Fibroblast of lung (primary cell): ENCODE measurements at regions not wholly inside any gene's neighbourhood (a gene's known extent, or its start where the extent isn't known, plus 50 kb on each side); places are given as distances from the start of the nearest gene placed in this dataset.

Experiments used
- DNase-seq, 2 donors: peaks; one replicate each; pipeline versions ENCODE4 v3.0.0 to v3.0.0-alpha.2; 2010; ENCODE audit warnings: low read depth in 2 of 2
- H2AFZ ChIP-seq: 2 replicates; pipeline ENCODE4 v1.5.1; 2012; ENCODE audit warnings: low read length, control low read depth, inconsistent platforms
- H3K27ac ChIP-seq: 2 replicates; pipeline ENCODE4 v1.5.1; 2011; ENCODE audit warnings: low read length, control low read depth; ENCODE audit not compliant: insufficient read depth
- H3K27me3 ChIP-seq: 2 replicates; pipeline ENCODE4 v1.5.1; 2011; ENCODE audit warnings: mild to moderate bottlenecking, low read length; ENCODE audit not compliant: control insufficient read depth, insufficient read depth
- H3K36me3 ChIP-seq: 2 replicates; pipeline ENCODE4 v1.5.1; 2011; ENCODE audit warnings: low read length; ENCODE audit not compliant: control insufficient read depth, insufficient read depth
- H3K4me1 ChIP-seq: 2 replicates; pipeline ENCODE4 v1.5.1; 2011; ENCODE audit warnings: low read length; ENCODE audit not compliant: control insufficient read depth, insufficient read depth; ENCODE audit errors: extremely low read depth
- H3K4me2 ChIP-seq: 2 replicates; pipeline ENCODE4 v1.5.1; 2011; ENCODE audit warnings: low read length, control low read depth; ENCODE audit not compliant: insufficient read depth; ENCODE audit errors: extremely low read depth
- H3K4me3 ChIP-seq, 4 experiments: fragments of 200-600 bp in 1 of 4; sonication (generic) in 1 of 4; replicated peaks in 1 of 4; 2 replicates each; pipeline ENCODE4 v1.5.1; 2011 to 2016; ENCODE audit warnings: low read length in 4 of 4, low read depth in 3 of 4, mild to moderate bottlenecking in 3 of 4, control low read depth in 2 of 4, inconsistent platforms in 1 of 4, mixed read lengths in 1 of 4; ENCODE audit not compliant: insufficient read depth in 1 of 4; ENCODE audit errors: control extremely low read depth in 1 of 4
- H3K79me2 ChIP-seq: 2 replicates; pipeline ENCODE4 v1.5.1; 2012; ENCODE audit warnings: mild to moderate bottlenecking, low read length, inconsistent platforms; ENCODE audit not compliant: control insufficient read depth, insufficient read depth
- H3K9ac ChIP-seq: 2 replicates; pipeline ENCODE4 v1.5.1; 2011; ENCODE audit warnings: mild to moderate bottlenecking, low read length, control low read depth; ENCODE audit not compliant: insufficient read depth
- H3K9me3 ChIP-seq: 2 replicates; pipeline ENCODE4 v1.5.1; 2012; ENCODE audit warnings: low read depth, low read length; ENCODE audit not compliant: control insufficient read depth, insufficient read depth
- H4K20me1 ChIP-seq: 2 replicates; pipeline ENCODE4 v1.5.1; 2011; ENCODE audit warnings: low read length; ENCODE audit not compliant: control insufficient read depth, insufficient read depth; ENCODE audit errors: extremely low read depth
- CTCF ChIP-seq, 2 donors: IDR thresholded peaks in 1 of 2; conservative IDR thresholded peaks in 1 of 2; 1 replicate in 1 of 2; 2 replicates in 1 of 2; pipeline ENCODE4 v1.5.1; 2011 to 2012; ENCODE audit warnings: low read length in 2 of 2, control low read depth in 1 of 2, inconsistent platforms in 1 of 2, low read depth in 1 of 2, mild to moderate bottlenecking in 1 of 2
- EZH2 ChIP-seq: IDR thresholded peaks from 2 replicates; pipeline ENCODE4 v1.5.1; 2012; ENCODE audit warnings: low read length, control low read depth, mild to moderate bottlenecking; ENCODE audit errors: missing control alignments

DNA sequence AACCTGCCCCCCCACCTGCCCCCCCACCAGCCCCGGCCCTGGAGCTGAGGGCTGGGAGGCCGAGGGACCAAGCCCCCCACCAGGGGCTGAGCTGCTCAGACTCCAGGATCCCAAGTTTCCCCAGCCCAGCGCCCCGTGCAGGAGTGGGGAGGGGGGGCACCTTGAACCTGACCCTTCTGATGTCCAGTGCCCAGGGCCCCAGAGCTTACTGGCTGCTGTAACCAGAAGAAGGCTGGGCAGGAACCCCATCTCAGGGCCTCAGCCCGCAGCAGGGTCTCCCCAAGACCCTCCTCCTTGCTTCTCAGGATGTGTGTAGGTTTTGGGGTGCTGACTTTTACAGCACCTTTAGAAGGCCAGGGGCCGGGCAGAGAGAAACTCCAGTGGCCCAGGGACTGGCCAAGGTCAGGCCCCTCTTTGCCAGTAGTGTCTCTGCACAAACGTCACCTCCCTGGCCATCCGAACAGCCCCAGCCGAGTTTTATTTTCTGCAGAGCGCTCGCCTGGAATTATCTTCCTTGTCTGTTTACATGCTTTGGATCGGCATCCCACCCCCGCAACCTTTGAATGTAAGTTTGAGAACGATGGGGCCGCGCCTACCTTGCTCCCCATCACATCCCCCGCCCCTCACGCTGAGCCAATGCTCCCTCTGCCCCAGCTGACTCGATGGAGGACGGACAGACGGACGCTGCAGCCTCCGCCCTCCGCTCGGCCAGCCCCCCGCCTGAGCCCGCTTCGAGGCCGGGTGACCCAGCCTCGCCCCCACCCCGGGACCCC, 70.1 kb upstream of the CASZ1 start:
- peaks cover 15% of the 10 kb centered on the region for H3K27me3 ChIP-seq
- no peaks in the 10 kb centered on the region for H3K9me3 ChIP-seq
- no peaks in the 10 kb centered on the region for H3K36me3 ChIP-seq
- no peaks in the 10 kb centered on the region for H4K20me1 ChIP-seq
- peak in 1 of 2 donors; percentile 44 for DNase-seq
- H3K27ac ChIP-seq = no peak overlapping the region
- peak overlapping the region; percentile 30 to 40 (median 32) for H3K4me3 ChIP-seq
- peak overlapping the region; percentile 14 for H2AFZ ChIP-seq
- TF ChIP-seq CTCF (conservative IDR thresholded peaks at IDR 0.05 in 1 of 2, IDR thresholded peaks at IDR 0.05 in 1 of 2; ENCODE audit: low read depth in 1 of 2, low read length in 2 of 2) (no peak), EZH2 (no peak)
- no peaks in the 10 kb centered on the region for H3K79me2 ChIP-seq
- no peak overlapping the region for H3K9ac ChIP-seq
- H3K4me1 ChIP-seq = no peaks in the 10 kb centered on the region
- peak overlapping the region; percentile 85 for H3K4me2 ChIP-seq

DNA sequence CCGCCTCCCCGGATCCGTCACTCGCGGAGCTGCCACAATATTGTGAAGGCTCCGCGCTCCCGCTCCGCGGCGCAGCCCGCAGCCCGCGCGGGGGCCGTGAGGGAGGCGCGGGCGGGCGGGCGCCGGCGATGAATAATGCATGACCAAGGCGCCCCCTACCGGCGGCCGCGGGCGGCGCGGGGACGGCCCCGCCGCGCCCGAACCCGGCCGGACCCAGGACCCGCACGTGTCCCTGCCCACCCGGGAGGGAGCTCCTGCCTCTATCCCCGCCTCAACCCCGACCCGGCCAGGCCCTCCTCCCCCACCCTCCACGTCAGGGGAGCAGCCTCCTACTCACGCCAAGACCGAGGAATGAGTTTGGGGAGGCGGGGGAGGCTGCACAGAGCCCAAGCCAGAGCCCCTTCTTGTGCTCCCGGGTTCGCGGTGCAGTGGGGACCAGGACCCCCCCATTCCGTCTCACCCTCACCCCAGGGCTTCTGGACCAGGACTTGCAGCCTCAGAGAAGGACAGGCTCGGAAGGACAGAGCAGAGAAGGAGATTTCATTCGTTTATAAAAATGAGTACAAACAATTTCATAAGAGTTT, 70.8 kb upstream of the CASZ1 start:
- DNase-seq = peak; percentile 10 to 31
- TF ChIP-seq CTCF (conservative IDR thresholded peaks at IDR 0.05 in 1 of 2, IDR thresholded peaks at IDR 0.05 in 1 of 2; ENCODE audit: low read depth in 1 of 2, low read length in 2 of 2) (peak; percentile 2 to 14), EZH2 (no peak)
- Histone ChIP-seq H3K27ac (no peak overlapping the region), H4K20me1 (no peaks in the 10 kb centered on the region), H3K79me2 (no peaks in the 10 kb centered on the region), H3K4me3 (peak overlapping the region in 3 of 4 experiments; percentile 14 to 51 (median 33)), H3K4me2 (peak overlapping the region; percentile 80), H3K9ac (peak overlapping the region; percentile 7), H3K27me3 (peaks cover 11% of the 10 kb centered on the region), H2AFZ (peak overlapping the region; percentile 73), H3K9me3 (no peaks in the 10 kb centered on the region), H3K4me1 (no peaks in the 10 kb centered on the region), H3K36me3 (no peaks in the 10 kb centered on the region)

- H2AFZ ChIP-seq = no peak overlapping the region
- no peak overlapping the region for H3K4me2 ChIP-seq
Measured at GRCh38 chr1:10867914-10868598, 71.6 kb upstream of the CASZ1 start.

More at GRCh38 chr1:10867914-10868598, 71.6 kb upstream of the CASZ1 start:
- H3K9ac ChIP-seq = no peak overlapping the region
- no peaks in the 10 kb centered on the region for H4K20me1 ChIP-seq
- no peak overlapping the region for H3K4me3 ChIP-seq
- DNase-seq = no peak
- H3K4me1 ChIP-seq = no peaks in the 10 kb centered on the region
- H3K9me3 ChIP-seq = no peaks in the 10 kb centered on the region
- TF ChIP-seq EZH2 (no peak), CTCF (conservative IDR thresholded peaks at IDR 0.05 in 1 of 2, IDR thresholded peaks at IDR 0.05 in 1 of 2; ENCODE audit: low read depth in 1 of 2, low read length in 2 of 2) (no peak)
- H3K27ac ChIP-seq = no peak overlapping the region
- H3K36me3 ChIP-seq = no peaks in the 10 kb centered on the region
- H3K79me2 ChIP-seq = no peaks in the 10 kb centered on the region
- peaks cover 11% of the 10 kb centered on the region for H3K27me3 ChIP-seq
